ENCODE measurements at regions not wholly inside any gene's neighbourhood (a gene's known extent, or its start where the extent isn't known, plus 50 kb on each side); places are given as distances from the start of the nearest gene placed in this dataset.

DNA sequence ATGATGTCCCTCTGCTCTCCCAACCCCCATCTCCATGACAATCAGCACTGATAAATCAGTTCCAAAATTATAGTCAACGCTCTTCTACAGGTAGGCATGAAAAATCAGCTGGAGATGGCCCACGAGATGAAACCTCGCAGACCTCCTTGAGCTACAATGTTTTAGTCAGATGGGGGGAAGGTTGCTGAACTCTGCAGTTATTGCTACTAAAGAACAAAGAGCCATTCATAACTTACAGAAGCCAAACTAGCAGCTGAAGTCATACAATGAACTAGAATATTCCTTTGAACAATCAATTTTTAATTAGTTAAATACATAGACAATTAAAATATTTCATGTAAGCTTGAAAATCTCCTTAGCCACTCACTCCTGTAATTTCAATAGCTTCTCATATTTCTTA, 179.2 kb downstream of the NHLRC3 start:
- no peak for DNase-seq (ENCODE audit: extremely low spot score)
- ChIA-PET CTCF (interaction anchor here (0.9 to 2.3 kb wide), 3 partner anchors 9 to 47 kb away, joined by 3 to 8 read pairs (median 5); no protein-coding TSS in a partner anchor), POLR2A (no interaction called here)
- TF ChIP-seq, protein P1, sequence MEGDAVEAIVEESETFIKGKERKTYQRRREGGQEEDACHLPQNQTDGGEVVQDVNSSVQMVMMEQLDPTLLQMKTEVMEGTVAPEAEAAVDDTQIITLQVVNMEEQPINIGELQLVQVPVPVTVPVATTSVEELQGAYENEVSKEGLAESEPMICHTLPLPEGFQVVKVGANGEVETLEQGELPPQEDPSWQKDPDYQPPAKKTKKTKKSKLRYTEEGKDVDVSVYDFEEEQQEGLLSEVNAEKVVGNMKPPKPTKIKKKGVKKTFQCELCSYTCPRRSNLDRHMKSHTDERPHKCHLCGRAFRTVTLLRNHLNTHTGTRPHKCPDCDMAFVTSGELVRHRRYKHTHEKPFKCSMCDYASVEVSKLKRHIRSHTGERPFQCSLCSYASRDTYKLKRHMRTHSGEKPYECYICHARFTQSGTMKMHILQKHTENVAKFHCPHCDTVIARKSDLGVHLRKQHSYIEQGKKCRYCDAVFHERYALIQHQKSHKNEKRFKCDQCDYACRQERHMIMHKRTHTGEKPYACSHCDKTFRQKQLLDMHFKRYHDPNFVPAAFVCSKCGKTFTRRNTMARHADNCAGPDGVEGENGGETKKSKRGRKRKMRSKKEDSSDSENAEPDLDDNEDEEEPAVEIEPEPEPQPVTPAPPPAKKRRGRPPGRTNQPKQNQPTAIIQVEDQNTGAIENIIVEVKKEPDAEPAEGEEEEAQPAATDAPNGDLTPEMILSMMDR (IDR thresholded peaks at IDR 0.05; ENCODE audit: control extremely low read depth, extremely low read depth, low read depth, missing control alignments): no peak

DNA sequence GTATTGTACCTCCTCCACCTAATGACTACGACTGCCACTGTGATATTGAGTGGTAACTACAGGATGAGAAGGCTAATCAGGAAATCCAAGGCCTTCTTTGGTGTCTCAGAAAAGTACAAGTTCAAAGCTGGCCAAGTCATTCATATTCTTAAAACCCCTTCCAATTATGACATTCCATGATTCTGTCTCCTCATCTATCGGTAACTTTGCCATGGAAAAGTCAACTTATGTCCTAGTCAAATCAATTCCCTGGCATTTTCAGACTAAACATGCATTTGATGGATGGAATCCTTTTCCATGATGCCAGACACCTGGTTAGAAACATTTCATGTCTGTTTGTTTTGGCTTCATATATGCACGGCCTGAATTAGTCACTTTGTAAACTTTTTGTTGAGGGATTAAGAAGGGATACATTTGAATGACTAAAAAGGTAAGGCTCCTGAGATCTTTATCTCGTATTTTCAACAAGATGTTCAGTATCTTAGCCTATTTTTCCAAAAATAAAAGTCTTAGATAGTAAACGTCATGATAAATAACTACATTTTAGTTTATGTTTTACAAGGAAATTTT, 186.5 kb downstream of the NHLRC3 start:
- ChIA-PET POLR2A (no interaction called here), CTCF (interaction anchor here (0.7 to 1.4 kb wide), 2 partner anchors 16 to 19 kb away, joined by 3 read pairs; no protein-coding TSS in a partner anchor)
- DNase-seq (ENCODE audit: extremely low spot score): no peak
- TF ChIP-seq, protein P1 (IDR thresholded peaks at IDR 0.05; ENCODE audit: control extremely low read depth, extremely low read depth, low read depth, missing control alignments): no peak

DNA sequence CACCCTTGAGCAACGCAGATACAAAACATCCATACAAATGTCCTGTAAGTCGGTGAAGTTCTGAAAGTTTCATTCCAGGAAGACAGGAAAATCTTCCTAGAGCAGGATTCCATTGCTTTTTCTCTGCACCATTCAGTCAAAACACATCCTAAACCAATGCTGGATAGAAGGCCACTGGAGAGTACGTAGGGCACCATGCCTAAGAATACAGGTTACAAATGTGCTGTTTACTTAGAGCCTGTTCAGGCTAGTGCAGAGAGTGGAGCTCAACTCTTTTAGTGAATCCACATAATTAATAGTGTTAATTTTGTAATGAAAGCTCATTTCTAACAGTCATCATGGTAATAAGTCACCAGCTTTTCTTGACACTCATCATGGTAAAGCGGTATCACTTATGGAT, 187.6 kb downstream of the NHLRC3 start:
- ChIA-PET POLR2A (no interaction called here), CTCF (interaction anchor here (1.3 to 2.7 kb wide), 5 partner anchors 9 to 36 kb away, joined by 3 to 8 read pairs (median 3); no protein-coding TSS in a partner anchor)
- no peak for DNase-seq (ENCODE audit: extremely low spot score)
- TF ChIP-seq, protein P1 (IDR thresholded peaks at IDR 0.05; ENCODE audit: control extremely low read depth, extremely low read depth, low read depth, missing control alignments): no peak

DNA sequence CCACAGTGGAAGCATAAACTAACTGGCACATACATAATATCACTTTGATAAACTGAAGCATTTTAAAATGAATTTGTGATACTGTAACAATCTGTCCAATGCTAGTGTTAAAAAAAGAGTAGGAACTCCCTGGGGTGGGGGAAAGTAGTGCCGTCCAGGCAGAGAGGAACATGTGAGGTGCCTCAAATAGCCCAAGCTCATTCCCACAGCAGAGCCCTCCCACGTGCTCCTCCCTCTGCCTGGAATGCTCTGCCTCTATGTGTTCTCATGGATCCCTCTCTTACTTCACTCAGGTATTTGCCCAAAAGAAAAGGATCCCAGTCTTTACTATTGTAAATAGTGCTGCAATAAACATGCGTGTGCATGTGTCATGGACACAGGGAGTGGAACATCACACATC, 188.1 kb downstream of the NHLRC3 start:
- no peak for DNase-seq (ENCODE audit: extremely low spot score)
- POLR2A ChIA-PET: no interaction called here
- TF ChIP-seq, protein P1 (IDR thresholded peaks at IDR 0.05; ENCODE audit: control extremely low read depth, extremely low read depth, low read depth, missing control alignments): no peak
- CTCF ChIA-PET: interaction anchor here (1.0 to 2.7 kb wide), 5 partner anchors 9 to 36 kb away, joined by 3 to 8 read pairs (median 3); no protein-coding TSS in a partner anchor

DNA sequence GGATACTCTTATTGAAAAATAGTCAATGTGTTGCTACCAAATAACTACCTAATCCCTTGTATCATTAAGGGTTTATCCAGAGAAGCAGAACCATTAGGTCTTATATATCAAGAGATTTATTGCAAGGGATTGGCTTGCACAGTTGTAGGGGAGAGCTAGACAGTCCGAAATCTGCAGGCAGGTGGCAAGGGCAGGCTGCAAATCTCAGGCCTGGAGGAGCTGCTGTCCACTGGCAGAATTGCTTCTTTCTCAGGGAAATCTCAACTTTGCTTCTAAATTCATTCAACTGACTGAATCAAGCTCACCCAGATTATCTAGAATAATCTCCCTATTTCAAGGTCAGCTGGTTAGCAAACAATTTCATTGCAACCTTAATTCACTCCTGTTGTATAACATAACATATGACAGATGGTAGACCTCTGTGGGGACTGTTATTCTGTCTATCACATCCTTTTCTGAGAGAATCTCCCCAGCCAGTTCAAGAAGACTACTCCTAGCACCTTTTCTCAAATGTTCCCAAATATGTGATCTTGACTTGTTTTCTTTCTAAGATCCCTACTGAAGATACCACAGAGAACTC, 194.2 kb downstream of the NHLRC3 start:
- POLR2A ChIA-PET: no interaction called here
- CTCF ChIA-PET: interaction anchor here (0.8 to 1.2 kb wide), 3 partner anchors 14 to 384 kb away, joined by 3 read pairs; no protein-coding TSS in a partner anchor
- TF ChIP-seq, protein P1 (IDR thresholded peaks at IDR 0.05; ENCODE audit: control extremely low read depth, extremely low read depth, low read depth, missing control alignments): no peak

DNA sequence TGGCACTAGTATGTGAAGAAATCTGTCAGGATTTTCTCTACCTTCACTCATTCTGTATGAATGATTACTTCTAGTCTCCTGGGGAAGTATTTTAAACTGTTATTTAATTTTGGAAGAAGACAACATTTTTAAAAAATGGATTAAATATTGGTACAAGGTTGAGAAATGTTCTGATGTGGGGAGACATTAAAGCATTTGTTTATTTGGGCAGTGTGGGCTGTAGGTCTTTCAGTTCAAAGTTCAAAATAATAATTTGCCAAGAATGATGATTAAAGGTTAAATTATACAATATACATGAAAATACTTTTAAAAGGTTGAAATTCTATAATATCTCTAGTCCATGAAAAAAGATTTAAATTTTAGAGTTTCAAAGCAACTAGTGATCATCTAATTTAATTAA, 194.7 kb downstream of the NHLRC3 start:
- POLR2A ChIA-PET: no interaction called here
- TF ChIP-seq, protein P1 (IDR thresholded peaks at IDR 0.05; ENCODE audit: control extremely low read depth, extremely low read depth, low read depth, missing control alignments): no peak
- DNase-seq (ENCODE audit: extremely low spot score): no peak
- CTCF ChIA-PET: interaction anchor here (1.1 kb wide), 1 partner anchor 32 kb away, joined by 3 read pairs; no protein-coding TSS in a partner anchor

More for the DNA sequence above, 194.2 kb downstream of the NHLRC3 start:
- DNase-seq (ENCODE audit: extremely low spot score): no peak
